CD4-positive, alpha-beta T cell (primary cell): ENCODE measurements at regions not wholly inside any gene's neighbourhood (a gene's known extent, or its start where the extent isn't known, plus 50 kb on each side); places are given as distances from the start of the nearest gene placed in this dataset.

Experiments
- ATAC-seq: fragments of 200-7000 bp; cut with Tn5 transposase; one replicate; pipeline ENCODE4 v1.10.0; 2022; ENCODE audit warnings: mild to moderate bottlenecking; ENCODE audit not compliant: poor library complexity
- CTCF ChIA-PET: fragments of 350-600 bp; sonication (Branson Sonifier 250); formaldehyde crosslinking; loops from one replicate; lab custom pipeline; 2021; ENCODE audit warnings: antibody characterized with exemption, inconsistent platforms; lab: Charles Lee
- POLR2A ChIA-PET: fragments of 350-600 bp; sonication (Branson Sonifier 250); formaldehyde crosslinking; loops from one replicate; lab custom pipeline; 2021; ENCODE audit warnings: antibody characterized with exemption, inconsistent platforms; lab: Charles Lee
- DNase-seq, 14 experiments: peaks; one replicate each; pipeline ENCODE4 v3.0.0-alpha.2; 2013 to 2020; ENCODE audit warnings: mixed read lengths in 2 of 14
- H3K27ac ChIP-seq, 2 donors: one replicate each; pipeline versions ENCODE4 v1.5.1 to v1.7.0; 2013; ENCODE audit warnings: low read length in 2 of 2, low read depth in 1 of 2, mild to moderate bottlenecking in 1 of 2
- H3K27me3 ChIP-seq, 2 experiments: 1 replicate in 1 of 2; 2 replicates in 1 of 2; pipeline versions ENCODE4 v1.6.1 to v1.7.0; 2013; ENCODE audit warnings: low read length in 2 of 2, control low read depth in 1 of 2, mild to moderate bottlenecking in 1 of 2, moderate library complexity in 1 of 2; ENCODE audit not compliant: insufficient read depth in 2 of 2, control insufficient read depth in 1 of 2
- H3K36me3 ChIP-seq: one replicate; pipeline ENCODE4 v1.6.1; 2013; ENCODE audit warnings: low read length, control low read depth; ENCODE audit not compliant: insufficient read depth
- H3K4me1 ChIP-seq: one replicate; pipeline ENCODE4 v1.6.1; 2013; ENCODE audit warnings: low read length, control low read depth; ENCODE audit not compliant: insufficient read depth
- H3K4me3 ChIP-seq: one replicate; pipeline ENCODE4 v1.5.1; 2013; ENCODE audit warnings: mild to moderate bottlenecking, low read length, moderate library complexity
- H3K9me3 ChIP-seq, 2 experiments: 1 replicate in 1 of 2; 2 replicates in 1 of 2; pipeline versions ENCODE4 v1.6.1 to v1.7.0; 2013; ENCODE audit warnings: low read length in 2 of 2, mild to moderate bottlenecking in 2 of 2, control low read depth in 1 of 2, moderate library complexity in 1 of 2; ENCODE audit not compliant: control insufficient read depth in 1 of 2, insufficient read depth in 1 of 2
- H3K27ac Mint-ChIP-seq: one replicate; pipeline ENCODE4 v1.8.0; 2020; ENCODE audit warnings: mixed read lengths
- H3K27me3 Mint-ChIP-seq: one replicate; pipeline ENCODE4 v1.8.0; 2021; ENCODE audit warnings: mixed read lengths
- H3K36me3 Mint-ChIP-seq: one replicate; pipeline ENCODE4 v1.8.0; 2021; ENCODE audit warnings: low read depth, mixed read lengths
- H3K4me1 Mint-ChIP-seq: one replicate; pipeline ENCODE4 v1.8.0; 2021; ENCODE audit warnings: low read depth, mixed read lengths
- H3K4me3 Mint-ChIP-seq: one replicate; pipeline ENCODE4 v1.8.0; 2020; ENCODE audit warnings: mild to moderate bottlenecking, mixed read lengths
- H3K9me3 Mint-ChIP-seq: one replicate; pipeline ENCODE4 v1.8.0; 2020; ENCODE audit warnings: mixed read lengths
- CTCF ChIP-seq: fragments of 200-600 bp; IDR thresholded peaks from one replicate; pipeline ENCODE4 v1.8.0; 2022; ENCODE audit warnings: antibody characterized with exemption, mild to moderate bottlenecking
- intact Hi-C, 2 experiments: fragments of 100-400 bp; cut with DNase I in 1 of 2; cut with micrococcal nuclease in 1 of 2; formaldehyde crosslinking; loops; one replicate each; pipeline versions ENCODE4 v1.15.1 to v1.9.0; 2023 to 2025; cut with DNase I, micrococcal nuclease

- intact Hi-C loops = no loop called here
- Mint-ChIP-seq H3K27ac (no peak overlapping the region), H3K9me3 (no peaks in the 10 kb centered on the region), H3K4me1 (no peaks in the 10 kb centered on the region), H3K4me3 (no peak overlapping the region), H3K36me3 (no peaks in the 10 kb centered on the region), H3K27me3 (peaks cover 64% of the 10 kb centered on the region)
- no peak overlapping the region for H3K27ac ChIP-seq
- no peak for DNase-seq
- H3K4me3 ChIP-seq = no peak overlapping the region
- H3K27me3 ChIP-seq = peaks cover 12 to 40% of the 10 kb centered on the region in 2 experiments
- no peaks in the 10 kb centered on the region for H3K4me1 ChIP-seq
- TF ChIP-seq CTCF = no peak
- ChIA-PET CTCF (no interaction called here), POLR2A (no interaction called here)
- H3K36me3 ChIP-seq = no peaks in the 10 kb centered on the region
- H3K9me3 ChIP-seq = peaks cover 0 to 18% of the 10 kb centered on the region in 2 experiments
- no peak for ATAC-seq
These were observed 251.6 kb downstream of the C16orf95 start for GRCh38 chr16:87065446-87066132.

GRCh38 chr16:87066133-87067002, 250.8 kb downstream of the C16orf95 start:
- H3K27me3 ChIP-seq = peaks cover 12 to 38% of the 10 kb centered on the region in 2 experiments
- ChIA-PET POLR2A (no interaction called here), CTCF (no interaction called here)
- Mint-ChIP-seq H3K9me3 (no peaks in the 10 kb centered on the region), H3K27me3 (peaks cover 59% of the 10 kb centered on the region), H3K4me3 (no peak overlapping the region), H3K27ac (no peak overlapping the region), H3K36me3 (no peaks in the 10 kb centered on the region), H3K4me1 (no peaks in the 10 kb centered on the region)
- TF ChIP-seq CTCF = no peak
- H3K9me3 ChIP-seq = peaks cover 0 to 20% of the 10 kb centered on the region in 2 experiments
- no peaks in the 10 kb centered on the region for H3K4me1 ChIP-seq
- no peak overlapping the region for H3K4me3 ChIP-seq
- H3K27ac ChIP-seq = no peak overlapping the region
- H3K36me3 ChIP-seq = no peaks in the 10 kb centered on the region
- no peak for DNase-seq
- ATAC-seq = no peak
- intact Hi-C loops = no loop called here

- intact Hi-C loops = no loop called here
- ChIA-PET CTCF (no interaction called here), POLR2A (no interaction called here)
- Histone ChIP-seq H3K27me3 (peaks cover 12 to 37% of the 10 kb centered on the region in 2 experiments), H3K27ac (no peak overlapping the region), H3K4me3 (no peak overlapping the region), H3K9me3 (peaks cover 0 to 20% of the 10 kb centered on the region in 2 experiments), H3K36me3 (no peaks in the 10 kb centered on the region), H3K4me1 (no peaks in the 10 kb centered on the region)
- Mint-ChIP-seq H3K4me3 (no peak overlapping the region), H3K27me3 (peaks cover 57% of the 10 kb centered on the region), H3K4me1 (no peaks in the 10 kb centered on the region), H3K36me3 (no peaks in the 10 kb centered on the region), H3K27ac (no peak overlapping the region), H3K9me3 (no peaks in the 10 kb centered on the region)
- TF ChIP-seq CTCF = no peak
- ATAC-seq (no peak), DNase-seq (no peak)
These were observed 250.1 kb downstream of the C16orf95 start for GRCh38 chr16:87067003-87067556.
